WTC11 (cell line): ENCODE measurements at regions not wholly inside any gene's neighbourhood (a gene's known extent, or its start where the extent isn't known, plus 50 kb on each side); places are given as distances from the start of the nearest gene placed in this dataset.

ENCODE experiments used
- ATAC-seq: fragments of 200-7000 bp; cut with Tn5 transposase; 2 replicates; pipeline ENCODE4 v1.10.0; 2021; ENCODE audit warnings: mild to moderate bottlenecking, moderate library complexity
- CTCF ChIA-PET: fragments of 300-600 bp; sonication (Branson Sonifier 250); formaldehyde crosslinking; loops from one replicate; lab custom pipeline; 2021; ENCODE audit warnings: antibody characterized with exemption; lab: Charles Lee
- POLR2A ChIA-PET: fragments of 350-600 bp; sonication (Branson Sonifier 250); formaldehyde crosslinking; loops from one replicate; lab custom pipeline; 2021; ENCODE audit warnings: antibody characterized with exemption; lab: Charles Lee
- DNase-seq: peaks from one replicate; pipeline ENCODE4 v3.0.0; 2021; ENCODE audit warnings: low spot score
- H3K27ac Mint-ChIP-seq: 2 replicates; pipeline ENCODE4 v1.8.0; 2021; ENCODE audit warnings: mixed read lengths
- H3K27me3 Mint-ChIP-seq: 2 replicates; pipeline ENCODE4 v1.8.0; 2021; ENCODE audit warnings: low read depth, mild to moderate bottlenecking, moderate library complexity, mixed read lengths
- H3K36me3 Mint-ChIP-seq: 2 replicates; pipeline ENCODE4 v1.8.0; 2021; ENCODE audit warnings: mixed read lengths
- H3K4me1 Mint-ChIP-seq: 2 replicates; pipeline ENCODE4 v1.8.0; 2022; ENCODE audit warnings: mixed read lengths
- H3K4me3 Mint-ChIP-seq: 2 replicates; pipeline ENCODE4 v1.8.0; 2021; ENCODE audit warnings: mild to moderate bottlenecking, moderate library complexity, mixed read lengths
- H3K9me3 Mint-ChIP-seq: 2 replicates; pipeline ENCODE4 v1.8.0; 2021; ENCODE audit warnings: mixed read lengths
- CBFB ChIP-seq: sonication (generic); formaldehyde crosslinking; IDR thresholded peaks from 2 replicates; pipeline ENCODE4 v1.8.1; 2022; ENCODE audit warnings: mild to moderate bottlenecking, low read depth, missing genetic modification reagents
- CTCF ChIP-seq: fragments of 200-600 bp; IDR thresholded peaks from 2 replicates; pipeline ENCODE4 v1.8.0; 2022; ENCODE audit warnings: antibody characterized with exemption
- E2F4 ChIP-seq: sonication (generic); formaldehyde crosslinking; IDR thresholded peaks from 2 replicates; pipeline ENCODE4 v1.8.1; 2022; ENCODE audit warnings: low read depth, mild to moderate bottlenecking, moderate library complexity, missing genetic modification reagents, borderline replicate concordance
- FOXP4 ChIP-seq: sonication (generic); formaldehyde crosslinking; IDR thresholded peaks from 2 replicates; pipeline ENCODE4 v1.8.0; 2022; ENCODE audit warnings: mild to moderate bottlenecking, missing genetic modification reagents
- JAZF1 ChIP-seq: fragments of 250-450 bp; sonication (Bioruptor Pico); IDR thresholded peaks from 2 replicates; pipeline ENCODE4 v1.9.0; 2021; ENCODE audit warnings: moderate library complexity, mild to moderate bottlenecking, inconsistent platforms
- MYBL2 ChIP-seq: sonication (generic); formaldehyde crosslinking; IDR thresholded peaks from 2 replicates; pipeline ENCODE4 v1.8.1; 2023; ENCODE audit warnings: mild to moderate bottlenecking, moderate library complexity, missing genetic modification reagents
- SMAD3 ChIP-seq: sonication (generic); formaldehyde crosslinking; IDR thresholded peaks from 2 replicates; pipeline ENCODE4 v1.8.0; 2022; ENCODE audit warnings: missing genetic modification reagents, mild to moderate bottlenecking, borderline replicate concordance
- TCF7 ChIP-seq: sonication (generic); formaldehyde crosslinking; IDR thresholded peaks from 2 replicates; pipeline ENCODE4 v1.8.0; 2022; ENCODE audit warnings: mild to moderate bottlenecking, low read depth, missing genetic modification reagents, moderate library complexity
- TEAD1 ChIP-seq: sonication (generic); formaldehyde crosslinking; IDR thresholded peaks from 2 replicates; pipeline ENCODE4 v1.8.0; 2022; ENCODE audit warnings: mild to moderate bottlenecking, missing genetic modification reagents
- ZMAT4 ChIP-seq: fragments of 250-450 bp; sonication (Bioruptor Pico); IDR thresholded peaks from 2 replicates; pipeline ENCODE4 v1.9.0; 2021; ENCODE audit warnings: mild to moderate bottlenecking
- ZNF138 ChIP-seq: sonication (generic); formaldehyde crosslinking; conservative IDR thresholded peaks from 2 replicates; pipeline ENCODE4 v1.8.1; 2022; ENCODE audit warnings: mild to moderate bottlenecking, moderate library complexity, missing genetic modification reagents
- ZNF232 ChIP-seq: sonication (generic); formaldehyde crosslinking; IDR thresholded peaks from 2 replicates; pipeline ENCODE4 v1.8.0; 2022; ENCODE audit warnings: mild to moderate bottlenecking, missing genetic modification reagents
- ZNF263 ChIP-seq: sonication (generic); formaldehyde crosslinking; IDR thresholded peaks from 2 replicates; pipeline ENCODE4 v1.8.1; 2022; ENCODE audit warnings: low read depth, mild to moderate bottlenecking, moderate library complexity, missing genetic modification reagents
- ZNF317 ChIP-seq: sonication (generic); formaldehyde crosslinking; IDR thresholded peaks from 2 replicates; pipeline ENCODE4 v1.8.1; 2023; ENCODE audit warnings: low read depth, mild to moderate bottlenecking, moderate library complexity, missing genetic modification reagents, borderline replicate concordance
- TF ChIP-seq, protein P1 (sequence below): sonication (generic); formaldehyde crosslinking; IDR thresholded peaks from 2 replicates; pipeline ENCODE4 v1.8.0; 2022; ENCODE audit warnings: mild to moderate bottlenecking, missing genetic modification reagents
- TF ChIP-seq, protein P2 (sequence below): sonication (generic); formaldehyde crosslinking; IDR thresholded peaks from 2 replicates; pipeline ENCODE4 v1.8.1; 2023; ENCODE audit warnings: mild to moderate bottlenecking, missing genetic modification reagents, moderate library complexity
- TF ChIP-seq, protein P3 (sequence below): sonication (generic); formaldehyde crosslinking; IDR thresholded peaks from 2 replicates; pipeline ENCODE4 v1.8.0; 2022; ENCODE audit warnings: mild to moderate bottlenecking, missing genetic modification reagents
- TF ChIP-seq, protein P4 (sequence below): sonication (generic); formaldehyde crosslinking; IDR thresholded peaks from 2 replicates; pipeline ENCODE4 v1.8.1; 2022; ENCODE audit warnings: mild to moderate bottlenecking, missing genetic modification reagents, moderate library complexity, borderline replicate concordance
- TF ChIP-seq, protein P5 (sequence below): sonication (generic); formaldehyde crosslinking; IDR thresholded peaks from 2 replicates; pipeline ENCODE4 v1.8.1; 2023; ENCODE audit warnings: mild to moderate bottlenecking, missing genetic modification reagents, borderline replicate concordance

GRCh38 chr11:81870815-81871214 lies 862.8 kb downstream of the FAM181B start:
- Mint-ChIP-seq H3K4me3 (no peak overlapping the region), H3K4me1 (peaks cover 12% of the 10 kb centered on the region), H3K27ac (no peak overlapping the region), H3K36me3 (no peaks in the 10 kb centered on the region)
- DNase-seq = no peak
- POLR2A ChIA-PET = no interaction called here
- CTCF ChIA-PET = no interaction called here
- TF ChIP-seq JAZF1 (no peak), SMAD3 (CRISPR knock-in tag) (no peak), E2F4 (CRISPR knock-in tag) (no peak), MYBL2 (CRISPR knock-in tag) (no peak)
- TF ChIP-seq, all 79 proteins: peak for 0
- Mint-ChIP-seq H3K27me3 (no peaks in the 10 kb centered on the region), H3K9me3 (peaks cover 4% of the 10 kb centered on the region)
- ATAC-seq = no peak

GRCh38 chr11:81870066-81870412 lies 863.6 kb downstream of the FAM181B start:
- Mint-ChIP-seq H3K36me3 (no peaks in the 10 kb centered on the region), H3K4me1 (peaks cover 9% of the 10 kb centered on the region), H3K4me3 (no peak overlapping the region), H3K9me3 (peaks cover 4% of the 10 kb centered on the region), H3K27ac (no peak overlapping the region), H3K27me3 (no peaks in the 10 kb centered on the region)
- ChIA-PET CTCF (no interaction called here), POLR2A (no interaction called here)
- DNase-seq (no peak), ATAC-seq (no peak)
- TF ChIP-seq ZNF317 (CRISPR knock-in tag) = no peak
- TF ChIP-seq, protein P1, sequence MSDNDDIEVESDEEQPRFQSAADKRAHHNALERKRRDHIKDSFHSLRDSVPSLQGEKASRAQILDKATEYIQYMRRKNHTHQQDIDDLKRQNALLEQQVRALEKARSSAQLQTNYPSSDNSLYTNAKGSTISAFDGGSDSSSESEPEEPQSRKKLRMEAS = no peak
- TF ChIP-seq, protein P2, sequence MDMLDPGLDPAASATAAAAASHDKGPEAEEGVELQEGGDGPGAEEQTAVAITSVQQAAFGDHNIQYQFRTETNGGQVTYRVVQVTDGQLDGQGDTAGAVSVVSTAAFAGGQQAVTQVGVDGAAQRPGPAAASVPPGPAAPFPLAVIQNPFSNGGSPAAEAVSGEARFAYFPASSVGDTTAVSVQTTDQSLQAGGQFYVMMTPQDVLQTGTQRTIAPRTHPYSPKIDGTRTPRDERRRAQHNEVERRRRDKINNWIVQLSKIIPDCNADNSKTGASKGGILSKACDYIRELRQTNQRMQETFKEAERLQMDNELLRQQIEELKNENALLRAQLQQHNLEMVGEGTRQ (CRISPR knock-in tag) = no peak
- TF ChIP-seq TEAD1 (CRISPR knock-in tag) = no peak
- no peak for TF ChIP-seq ZNF232
- no peak for TF ChIP-seq ZMAT4 (CRISPR knock-in tag)
- TF ChIP-seq ZNF263 (CRISPR knock-in tag) = no peak
- no peak for TF ChIP-seq CTCF
- TF ChIP-seq, protein P3, sequence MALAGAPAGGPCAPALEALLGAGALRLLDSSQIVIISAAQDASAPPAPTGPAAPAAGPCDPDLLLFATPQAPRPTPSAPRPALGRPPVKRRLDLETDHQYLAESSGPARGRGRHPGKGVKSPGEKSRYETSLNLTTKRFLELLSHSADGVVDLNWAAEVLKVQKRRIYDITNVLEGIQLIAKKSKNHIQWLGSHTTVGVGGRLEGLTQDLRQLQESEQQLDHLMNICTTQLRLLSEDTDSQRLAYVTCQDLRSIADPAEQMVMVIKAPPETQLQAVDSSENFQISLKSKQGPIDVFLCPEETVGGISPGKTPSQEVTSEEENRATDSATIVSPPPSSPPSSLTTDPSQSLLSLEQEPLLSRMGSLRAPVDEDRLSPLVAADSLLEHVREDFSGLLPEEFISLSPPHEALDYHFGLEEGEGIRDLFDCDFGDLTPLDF (CRISPR knock-in tag) = no peak
- no peak for TF ChIP-seq ZNF138 (CRISPR knock-in tag)
- TF ChIP-seq CBFB = no peak
- TF ChIP-seq FOXP4 (CRISPR knock-in tag) = no peak
- TF ChIP-seq, protein P4, sequence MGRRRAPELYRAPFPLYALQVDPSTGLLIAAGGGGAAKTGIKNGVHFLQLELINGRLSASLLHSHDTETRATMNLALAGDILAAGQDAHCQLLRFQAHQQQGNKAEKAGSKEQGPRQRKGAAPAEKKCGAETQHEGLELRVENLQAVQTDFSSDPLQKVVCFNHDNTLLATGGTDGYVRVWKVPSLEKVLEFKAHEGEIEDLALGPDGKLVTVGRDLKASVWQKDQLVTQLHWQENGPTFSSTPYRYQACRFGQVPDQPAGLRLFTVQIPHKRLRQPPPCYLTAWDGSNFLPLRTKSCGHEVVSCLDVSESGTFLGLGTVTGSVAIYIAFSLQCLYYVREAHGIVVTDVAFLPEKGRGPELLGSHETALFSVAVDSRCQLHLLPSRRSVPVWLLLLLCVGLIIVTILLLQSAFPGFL = no peak
- TF ChIP-seq TCF7 (CRISPR knock-in tag) = no peak
- TF ChIP-seq, protein P5, sequence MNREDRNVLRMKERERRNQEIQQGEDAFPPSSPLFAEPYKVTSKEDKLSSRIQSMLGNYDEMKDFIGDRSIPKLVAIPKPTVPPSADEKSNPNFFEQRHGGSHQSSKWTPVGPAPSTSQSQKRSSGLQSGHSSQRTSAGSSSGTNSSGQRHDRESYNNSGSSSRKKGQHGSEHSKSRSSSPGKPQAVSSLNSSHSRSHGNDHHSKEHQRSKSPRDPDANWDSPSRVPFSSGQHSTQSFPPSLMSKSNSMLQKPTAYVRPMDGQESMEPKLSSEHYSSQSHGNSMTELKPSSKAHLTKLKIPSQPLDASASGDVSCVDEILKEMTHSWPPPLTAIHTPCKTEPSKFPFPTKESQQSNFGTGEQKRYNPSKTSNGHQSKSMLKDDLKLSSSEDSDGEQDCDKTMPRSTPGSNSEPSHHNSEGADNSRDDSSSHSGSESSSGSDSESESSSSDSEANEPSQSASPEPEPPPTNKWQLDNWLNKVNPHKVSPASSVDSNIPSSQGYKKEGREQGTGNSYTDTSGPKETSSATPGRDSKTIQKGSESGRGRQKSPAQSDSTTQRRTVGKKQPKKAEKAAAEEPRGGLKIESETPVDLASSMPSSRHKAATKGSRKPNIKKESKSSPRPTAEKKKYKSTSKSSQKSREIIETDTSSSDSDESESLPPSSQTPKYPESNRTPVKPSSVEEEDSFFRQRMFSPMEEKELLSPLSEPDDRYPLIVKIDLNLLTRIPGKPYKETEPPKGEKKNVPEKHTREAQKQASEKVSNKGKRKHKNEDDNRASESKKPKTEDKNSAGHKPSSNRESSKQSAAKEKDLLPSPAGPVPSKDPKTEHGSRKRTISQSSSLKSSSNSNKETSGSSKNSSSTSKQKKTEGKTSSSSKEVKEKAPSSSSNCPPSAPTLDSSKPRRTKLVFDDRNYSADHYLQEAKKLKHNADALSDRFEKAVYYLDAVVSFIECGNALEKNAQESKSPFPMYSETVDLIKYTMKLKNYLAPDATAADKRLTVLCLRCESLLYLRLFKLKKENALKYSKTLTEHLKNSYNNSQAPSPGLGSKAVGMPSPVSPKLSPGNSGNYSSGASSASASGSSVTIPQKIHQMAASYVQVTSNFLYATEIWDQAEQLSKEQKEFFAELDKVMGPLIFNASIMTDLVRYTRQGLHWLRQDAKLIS = no peak
